DMS 273 treated with DMSO at 0.1 percent for 48 hours (cell line): ENCODE measurements at regions not wholly inside any gene's neighbourhood (a gene's known extent, or its start where the extent isn't known, plus 50 kb on each side); places are given as distances from the start of the nearest gene placed in this dataset.
"Not testable (repeated sequence)": the region's sequence is repeated elsewhere in the genome, so short reads cannot be mapped to it uniquely, and the experiment has no call there.

Source experiments
- DNase-seq: peaks from one replicate; lab custom pipeline; 2025; lab: John Stamatoyannopoulos, UW

DNA sequence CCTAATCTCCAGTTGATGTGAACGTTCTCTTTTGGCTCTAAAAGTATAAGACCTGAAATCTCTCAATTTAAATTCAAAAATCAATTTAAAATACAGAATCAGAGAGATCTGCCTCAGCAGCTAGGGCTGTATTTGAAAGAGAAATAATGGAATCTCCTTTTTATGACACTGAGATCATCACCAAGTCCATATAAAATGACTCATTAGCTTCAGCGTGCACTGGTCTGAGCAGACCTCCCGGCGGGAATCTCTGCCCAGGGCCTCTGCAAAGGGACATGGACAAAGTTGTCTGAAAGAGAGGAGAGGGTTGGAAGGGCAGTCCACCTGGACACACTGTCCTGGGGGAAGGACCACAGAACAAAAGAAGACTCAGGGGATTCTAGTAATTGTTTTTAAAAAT is 855.6 kb downstream of the EFNB2 start:
- no peak for DNase-seq

DNA sequence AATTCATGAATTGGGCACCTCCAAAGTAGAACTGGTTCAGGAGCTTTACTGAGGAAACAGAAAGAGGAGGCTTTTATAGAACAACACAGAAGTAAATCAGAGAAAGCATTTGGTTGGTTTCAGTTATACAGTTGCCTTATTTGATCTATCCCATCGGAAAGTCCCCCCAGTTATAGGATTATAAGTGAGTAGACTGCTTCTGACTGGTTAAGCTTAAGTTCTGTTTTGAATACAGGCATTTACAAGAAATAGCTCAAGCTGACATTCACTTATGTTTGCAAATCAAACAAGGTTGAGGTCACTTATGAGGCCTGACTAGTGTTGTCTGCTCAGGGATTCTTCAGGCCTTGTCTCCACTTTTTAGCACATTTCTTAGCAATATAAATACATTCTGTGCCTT is 857.4 kb downstream of the EFNB2 start:
- no peak for DNase-seq

DNA sequence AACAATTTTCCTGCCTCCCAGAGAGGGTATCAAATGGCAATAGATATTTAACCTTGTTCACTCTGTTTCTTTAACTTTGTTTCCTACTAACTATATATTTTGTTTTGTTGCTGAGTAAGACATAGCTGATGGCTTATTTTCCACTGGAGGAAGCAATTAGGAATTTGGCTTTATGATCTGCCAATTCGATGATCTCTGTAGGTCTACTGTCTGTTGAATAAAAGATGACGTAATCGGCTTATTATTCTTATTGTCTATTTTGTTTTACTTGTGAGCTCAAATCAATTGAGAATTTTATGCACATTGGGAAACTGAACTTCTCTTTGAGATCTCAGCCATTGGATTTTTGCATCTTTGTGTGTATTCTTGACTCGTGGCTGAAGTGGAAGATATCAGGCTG is 862.6 kb downstream of the EFNB2 start:
- DNase-seq: no peak

DNA sequence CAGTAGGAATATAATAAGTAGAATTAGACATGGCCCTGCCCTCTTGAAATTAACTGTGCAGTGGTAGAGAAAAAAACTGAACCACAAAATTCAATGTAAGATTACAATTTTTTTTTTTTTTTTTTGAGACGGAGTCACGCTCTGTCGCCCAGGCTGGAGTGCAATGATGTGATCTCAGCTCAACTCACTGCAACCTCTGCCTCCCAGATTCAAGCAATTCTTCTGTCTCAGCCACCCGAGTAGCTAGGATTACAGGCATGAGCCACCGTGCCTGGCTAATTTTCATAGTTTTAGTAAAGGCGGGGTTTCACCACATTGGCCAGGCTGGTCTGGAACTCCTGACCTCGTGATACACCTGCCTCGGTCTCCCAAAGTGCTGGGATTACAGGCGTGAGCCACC is 864.3 kb downstream of the EFNB2 start:
- not testable (repeated sequence) for DNase-seq

DNA sequence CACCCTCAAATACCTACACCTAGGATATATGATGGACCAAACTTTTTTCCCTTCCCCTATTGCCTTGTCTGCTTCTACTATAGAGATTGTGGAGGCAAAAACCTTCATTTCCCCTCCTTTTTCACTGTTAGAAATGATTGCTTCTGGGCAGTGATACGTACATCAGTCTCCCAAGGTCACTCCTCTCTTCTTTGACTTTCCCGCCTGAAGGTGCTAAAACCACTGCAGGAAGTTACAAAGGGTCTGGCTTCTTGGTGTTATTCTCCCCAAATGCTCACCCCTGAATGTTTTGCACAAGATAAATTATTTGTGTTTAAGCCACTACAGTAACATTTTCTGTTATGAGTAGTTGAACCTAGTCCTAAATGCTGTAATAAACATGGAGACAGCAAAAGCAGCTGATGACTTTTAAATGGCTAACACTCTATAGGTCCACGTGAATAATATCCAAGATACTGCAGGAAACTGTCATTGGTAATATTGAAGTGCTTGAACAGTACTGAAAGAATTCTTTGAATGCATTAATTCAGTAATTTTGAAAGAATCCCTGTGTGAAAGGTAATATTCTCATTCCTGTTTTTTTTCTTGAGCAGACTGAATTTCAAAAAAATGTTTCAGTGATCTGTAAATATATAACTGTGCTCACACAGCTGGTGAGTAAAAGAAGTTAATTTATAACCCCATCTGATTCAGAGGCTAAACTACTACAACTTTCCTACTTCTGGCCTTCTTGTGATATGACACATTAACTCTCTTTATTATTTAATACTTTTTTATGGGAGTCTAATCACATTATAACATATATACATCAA is 865.1 kb downstream of the EFNB2 start:
- DNase-seq: no peak

DNA sequence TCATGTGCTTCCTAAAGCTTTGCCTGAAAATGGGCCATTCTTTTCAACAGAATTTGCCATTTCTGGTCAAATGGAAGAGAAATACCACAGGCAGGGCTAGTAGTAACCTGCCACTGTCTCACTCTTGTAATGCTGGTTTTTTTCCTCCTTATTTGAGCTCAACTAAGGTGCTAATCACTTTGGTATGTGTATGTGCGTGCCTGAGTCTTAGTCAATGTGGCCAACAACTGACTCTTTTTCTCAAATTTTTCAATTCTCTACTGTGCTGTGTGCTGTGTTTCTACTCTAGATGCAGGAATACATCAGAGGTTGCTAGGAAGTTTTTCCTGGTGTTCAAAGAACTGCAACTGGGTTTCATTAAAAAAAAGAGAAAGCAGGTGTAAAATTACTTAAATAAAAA is 870.2 kb downstream of the EFNB2 start:
- no peak for DNase-seq

DNA sequence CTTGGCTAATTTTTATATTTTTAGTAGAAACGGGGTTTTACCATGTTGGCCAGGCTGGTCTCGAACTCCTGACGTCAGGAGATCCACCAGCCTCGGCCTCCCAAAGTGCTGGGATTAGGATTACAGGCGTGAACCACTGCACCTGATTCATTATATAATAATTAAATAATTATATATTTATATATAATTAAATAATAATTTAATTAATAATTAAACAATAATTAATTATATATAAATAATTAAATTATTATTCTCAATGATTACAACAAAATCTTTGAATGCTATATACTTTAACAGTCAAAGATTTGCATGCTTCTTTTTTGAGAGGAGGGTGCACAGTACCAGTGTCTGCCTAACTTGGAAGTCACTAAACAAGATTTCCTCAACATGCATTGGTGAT is 872.3 kb downstream of the EFNB2 start:
- no peak for DNase-seq

DNA sequence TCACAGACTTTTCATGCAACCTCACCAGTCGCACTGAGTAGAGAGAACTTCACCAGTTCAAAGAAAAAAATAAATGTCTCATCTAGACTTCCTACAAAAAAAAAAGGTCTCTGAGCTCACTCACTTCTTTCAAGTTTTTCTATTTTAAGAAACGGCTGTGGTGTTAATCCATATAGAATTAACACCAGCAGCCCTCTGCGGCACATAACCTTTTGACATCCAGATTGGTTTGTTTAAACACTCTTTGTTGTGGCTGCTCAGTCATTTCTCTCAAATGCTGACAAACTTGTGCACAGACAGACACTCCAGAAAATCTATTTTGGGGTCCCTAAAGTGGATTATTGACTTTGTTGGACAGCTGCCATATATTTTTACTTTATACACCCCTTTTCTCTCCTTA is 874.9 kb downstream of the EFNB2 start:
- no peak for DNase-seq

DNA sequence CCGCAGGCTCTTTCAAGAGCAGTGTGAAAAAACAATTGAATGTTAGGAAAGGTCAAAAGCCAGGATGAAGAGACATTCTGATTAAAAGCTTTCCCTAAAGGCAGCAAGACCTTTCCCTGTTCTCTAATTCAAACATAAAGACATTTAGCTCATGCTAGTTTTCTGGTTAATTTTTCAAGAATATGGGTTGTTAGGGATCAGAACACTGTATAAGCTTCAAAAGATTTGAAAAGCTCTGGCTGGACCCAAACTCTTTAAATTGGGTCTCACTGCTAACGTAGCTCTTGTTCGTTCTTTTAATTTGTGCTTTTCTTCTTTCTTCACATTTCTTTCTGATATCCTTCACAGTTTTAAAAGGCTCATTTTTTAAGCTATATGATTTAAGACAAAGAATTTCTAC is 877.0 kb downstream of the EFNB2 start:
- DNase-seq: no peak

DNA sequence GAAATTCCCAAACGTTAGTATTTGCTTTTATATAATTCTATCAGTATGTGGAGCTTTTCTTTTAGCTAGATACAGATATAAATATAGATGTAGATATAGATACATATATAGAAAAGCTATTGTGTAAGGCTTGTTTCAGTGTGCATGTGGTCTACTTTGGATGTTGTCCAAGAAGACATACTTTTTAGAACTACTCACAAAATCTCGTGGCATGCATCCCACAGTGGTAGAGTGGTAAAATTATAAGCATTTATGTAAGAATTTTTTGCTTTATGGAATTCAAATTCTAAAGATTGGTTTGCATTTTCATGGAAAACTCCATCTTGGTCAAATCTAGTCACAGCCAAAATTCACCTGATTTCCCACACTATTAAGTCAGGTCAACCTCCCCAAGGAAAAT is 880.4 kb downstream of the EFNB2 start:
- no peak for DNase-seq

DNA sequence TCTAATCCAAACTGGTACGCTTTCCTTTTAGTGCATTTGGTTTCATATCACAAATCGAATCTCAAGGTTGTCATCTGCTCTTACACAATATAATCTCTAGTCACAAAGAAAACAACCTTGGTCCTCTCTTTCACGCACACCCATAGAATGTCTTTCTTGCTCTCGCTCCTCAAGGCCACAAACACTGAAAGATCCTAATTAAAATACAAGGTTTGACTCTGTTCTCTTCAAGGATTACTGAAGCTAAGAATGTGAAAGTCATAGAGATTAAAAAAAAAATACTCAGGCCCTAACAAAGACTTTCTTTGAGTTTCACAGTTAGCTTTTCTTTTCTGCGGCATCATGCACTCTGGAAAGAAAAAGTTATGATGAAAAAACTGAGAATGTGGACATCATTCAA is 891.5 kb downstream of the EFNB2 start:
- no peak for DNase-seq

DNA sequence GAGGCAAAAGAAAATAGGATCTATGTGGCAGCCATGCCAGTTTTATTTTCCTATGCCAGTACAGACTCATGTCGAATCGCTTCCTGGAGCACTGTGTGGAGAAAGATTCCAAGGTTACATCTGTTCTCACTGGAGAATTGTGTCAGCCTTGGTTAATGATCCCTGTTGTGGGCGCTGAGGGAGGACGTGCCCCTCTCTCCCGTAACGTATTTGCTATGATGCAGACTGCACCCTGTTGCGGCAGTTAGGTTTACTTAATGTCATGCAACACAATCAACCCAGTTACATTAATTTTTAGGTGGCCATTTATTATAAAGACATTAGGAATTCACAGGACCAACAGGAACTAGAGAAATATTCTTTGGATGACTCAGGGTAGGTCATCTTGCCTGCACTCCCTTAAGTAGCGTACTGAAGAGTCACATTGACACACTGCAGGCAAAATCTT is 892.9 kb downstream of the EFNB2 start:
- no peak for DNase-seq

DNA sequence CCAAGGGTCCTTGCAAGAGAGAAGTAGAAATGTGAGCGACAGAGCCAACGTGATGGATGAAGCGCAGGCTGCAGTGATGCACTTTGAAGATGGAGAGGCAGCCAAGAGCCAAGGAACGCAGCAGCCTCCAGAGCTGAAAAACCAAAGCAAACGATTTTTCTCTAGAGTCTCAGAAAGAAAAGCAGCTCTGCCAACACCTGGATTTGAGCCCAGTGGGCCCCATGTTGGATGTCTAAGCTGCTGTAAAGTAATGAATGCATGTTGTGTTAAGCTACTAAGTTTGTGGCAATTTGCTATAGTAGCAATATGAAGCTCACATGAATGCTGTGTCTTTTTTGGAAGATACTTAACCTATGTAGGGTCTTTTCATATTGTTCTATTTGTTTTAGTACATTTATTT is 894.3 kb downstream of the EFNB2 start:
- DNase-seq: no peak

DNA sequence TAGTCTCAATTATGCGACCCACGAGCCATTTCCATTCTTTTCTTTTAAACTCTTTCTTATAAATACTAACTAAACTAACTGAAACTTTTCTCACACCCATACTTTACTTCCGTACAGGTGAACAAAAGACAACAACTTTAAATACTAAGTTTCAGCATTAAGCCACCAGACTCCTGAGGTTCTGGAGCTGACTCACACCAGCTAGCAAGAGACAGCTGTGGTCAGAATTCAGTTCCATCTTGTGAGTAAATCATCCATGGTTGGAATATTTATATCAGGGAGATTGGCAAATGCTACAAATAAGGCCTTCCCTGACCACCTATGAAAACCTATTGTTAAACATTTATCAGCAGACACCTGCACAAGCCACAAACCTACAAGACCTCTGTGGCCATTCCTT is 897.0 kb downstream of the EFNB2 start:
- no peak for DNase-seq

DNA sequence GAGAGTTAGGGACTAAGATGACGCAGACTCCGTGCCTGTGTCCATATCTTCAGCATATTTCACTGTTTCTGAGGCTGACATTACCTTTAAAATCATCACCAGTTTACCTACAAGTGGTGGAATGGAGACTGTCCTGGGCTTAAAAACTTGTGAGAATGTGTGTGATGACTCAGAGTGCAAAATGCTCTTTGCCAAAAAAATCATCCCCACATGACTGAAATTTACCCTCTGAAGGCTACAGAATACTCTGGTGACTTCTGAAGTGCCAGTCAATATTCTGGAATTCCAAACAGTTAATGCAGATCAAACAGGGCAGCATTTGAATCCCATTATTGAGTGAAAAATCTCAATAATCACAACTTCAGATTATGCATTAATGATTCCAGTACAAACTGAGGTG is 901.4 kb downstream of the EFNB2 start:
- DNase-seq: no peak

DNA sequence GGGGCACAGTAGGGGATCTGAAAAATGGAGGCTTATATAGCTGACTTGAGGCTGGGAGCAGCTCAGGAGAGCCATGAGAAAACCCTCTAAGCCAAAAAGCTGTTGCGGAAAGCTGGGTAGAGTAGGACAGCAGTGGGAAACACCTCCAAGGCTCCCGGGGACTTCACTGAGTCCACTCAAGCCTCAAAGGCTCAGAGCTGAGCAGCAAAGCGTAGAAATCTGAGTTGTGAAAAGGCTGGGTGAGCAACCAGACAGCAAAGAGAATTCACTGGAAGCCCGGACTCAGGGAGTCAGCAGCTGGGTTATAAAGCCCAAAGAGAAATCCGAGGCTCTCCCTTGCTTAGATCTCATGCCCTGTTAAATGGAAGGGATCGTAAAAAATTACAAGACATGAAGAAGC is 905.0 kb downstream of the EFNB2 start:
- no peak for DNase-seq

DNA sequence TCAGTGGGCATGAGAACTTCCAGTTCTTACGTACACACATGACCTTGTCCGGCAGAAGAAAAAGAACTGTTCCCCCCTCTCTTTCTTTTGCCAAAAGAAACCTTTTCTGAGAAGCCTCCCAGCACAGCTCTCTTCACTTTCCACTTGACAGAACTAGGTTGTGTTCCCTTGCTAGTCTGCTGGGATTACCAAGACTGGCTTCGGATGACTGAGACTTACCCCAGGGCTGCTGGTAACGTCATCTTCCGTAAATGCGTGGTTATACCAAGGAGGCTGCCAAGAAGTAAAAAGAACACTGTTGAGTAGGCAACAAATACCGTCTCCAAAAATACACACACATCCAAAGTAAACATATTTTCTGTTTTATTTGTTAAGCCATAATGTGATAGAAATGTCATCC is 908.2 kb downstream of the EFNB2 start:
- no peak for DNase-seq

DNA sequence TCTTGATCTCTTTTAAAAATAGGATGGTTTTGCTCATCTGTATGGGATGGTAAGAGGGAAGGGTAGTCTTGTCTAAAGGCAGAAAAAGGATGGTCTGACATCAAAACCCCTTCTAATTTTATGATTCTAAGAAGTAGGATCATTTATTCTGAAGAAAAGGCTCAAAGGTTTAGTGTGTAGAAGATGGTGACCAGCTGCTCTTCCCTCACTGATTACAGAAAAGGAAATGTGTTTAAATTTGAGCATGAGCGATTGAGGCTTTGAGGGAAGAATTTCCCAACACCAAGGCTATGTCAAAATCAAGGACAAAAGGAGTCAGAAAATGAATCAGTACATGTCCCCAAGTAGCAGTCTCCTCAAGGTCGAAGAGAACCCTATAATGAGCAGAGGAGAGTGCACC is 909.8 kb downstream of the EFNB2 start:
- no peak for DNase-seq

DNA sequence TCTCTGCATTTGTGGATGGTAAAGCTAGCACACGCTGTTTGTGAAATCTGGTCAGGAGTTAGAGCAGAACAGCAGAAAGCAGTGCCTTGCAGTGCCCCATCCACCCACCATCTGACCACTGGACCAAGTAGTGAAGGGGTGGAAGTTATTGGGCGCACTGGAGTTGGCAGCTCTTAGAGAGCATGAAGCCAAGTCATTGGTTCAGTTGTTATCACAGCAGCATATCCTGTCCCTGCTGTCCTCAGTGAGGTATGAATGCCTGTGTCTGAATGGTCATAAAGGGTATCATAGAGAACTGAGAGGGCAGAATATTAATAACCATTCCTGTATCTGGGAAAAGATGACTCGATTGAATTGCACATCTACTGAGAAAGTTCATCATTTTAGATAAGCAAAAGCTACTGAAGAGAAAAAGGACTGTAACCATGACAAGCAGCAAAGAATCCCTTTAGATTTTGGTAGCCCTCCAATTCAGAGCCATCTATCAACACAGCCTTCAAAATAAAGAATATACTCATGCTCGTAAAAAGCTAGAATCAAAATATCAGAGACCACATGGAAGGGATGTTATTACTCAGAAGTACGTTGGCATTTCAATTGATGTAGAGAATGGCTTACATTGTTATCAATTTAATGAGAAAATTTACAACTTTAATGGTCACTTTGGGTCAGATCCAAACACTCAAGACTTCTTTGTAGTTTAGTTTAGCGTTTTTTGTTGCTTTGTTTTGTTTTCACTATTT is 919.0 kb downstream of the EFNB2 start:
- no peak for DNase-seq

DNA sequence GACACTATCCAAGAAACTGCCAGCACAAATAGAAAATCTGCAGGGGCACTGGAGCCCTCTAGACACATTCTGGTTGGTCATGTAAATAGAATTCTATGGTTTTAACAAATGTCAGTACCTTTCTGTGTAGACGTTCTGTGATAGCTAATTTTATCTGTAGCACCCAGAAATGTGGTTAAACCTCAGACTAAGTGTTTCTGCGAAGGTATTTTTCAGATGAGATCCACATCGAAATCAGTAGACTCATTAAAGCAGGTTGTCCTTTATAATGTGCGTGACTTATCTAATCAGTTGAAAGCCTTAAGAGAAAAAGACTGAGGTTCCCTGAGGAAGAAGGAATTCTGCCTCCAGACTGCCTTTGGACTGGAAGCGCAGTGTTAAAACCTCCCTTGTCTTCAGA is 922.9 kb downstream of the EFNB2 start:
- no peak for DNase-seq

DNA sequence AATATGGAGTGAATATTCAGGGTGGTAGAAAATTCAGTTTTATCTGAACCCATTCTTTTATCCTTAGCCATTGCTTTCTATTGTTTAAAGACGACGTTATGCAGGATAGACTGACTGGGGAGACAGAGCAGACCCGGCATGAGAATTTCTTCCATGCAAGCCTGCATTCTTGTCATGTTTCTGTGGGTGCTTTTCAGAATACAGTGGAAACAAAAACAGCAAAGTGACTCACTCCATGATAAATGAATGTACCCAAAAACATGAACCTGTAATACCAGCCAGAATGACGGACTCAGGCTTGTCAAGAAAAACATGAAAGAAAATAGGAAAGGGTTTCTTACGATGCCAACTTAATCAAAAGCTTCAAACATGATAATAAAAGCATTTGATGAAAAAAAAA is 924.0 kb downstream of the EFNB2 start:
- DNase-seq: no peak

DNA sequence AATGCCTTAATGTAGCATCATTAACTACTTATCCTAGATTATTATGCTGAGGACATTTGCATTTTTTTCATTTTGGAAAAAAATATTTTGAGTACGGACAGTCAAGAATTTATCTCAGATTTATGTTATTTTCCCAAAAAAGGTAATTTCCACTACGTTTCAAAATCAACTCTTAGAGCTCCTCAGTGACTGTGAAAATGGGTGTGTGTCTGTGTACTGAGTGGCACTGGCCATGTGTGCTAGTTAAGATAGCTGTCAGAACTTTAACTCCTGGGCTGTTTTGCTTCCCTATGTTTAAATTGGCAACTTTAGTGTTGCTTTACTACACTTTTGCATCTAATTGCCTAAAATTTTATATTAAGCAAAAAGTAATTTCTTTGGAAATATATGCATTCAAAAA is 927.4 kb downstream of the EFNB2 start:
- DNase-seq: no peak

DNA sequence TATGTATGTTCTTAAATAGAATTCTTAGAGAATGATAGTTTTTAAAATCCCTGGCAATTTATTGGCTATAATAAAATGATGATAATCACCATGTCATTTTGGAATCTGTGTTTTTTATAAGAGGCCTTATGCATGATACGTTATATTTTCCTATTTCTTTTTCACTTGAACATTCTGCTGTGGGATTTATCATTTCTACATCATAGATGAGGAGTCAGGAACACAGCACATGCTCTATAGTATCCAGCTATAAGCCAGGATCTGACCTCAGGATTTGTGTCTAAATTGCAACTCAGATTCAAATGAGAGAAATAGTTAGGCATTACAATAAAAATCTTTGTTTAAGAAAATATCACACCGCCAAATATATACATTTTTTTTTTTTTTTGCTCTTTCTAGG is 928.0 kb downstream of the EFNB2 start:
- DNase-seq: no peak

DNA sequence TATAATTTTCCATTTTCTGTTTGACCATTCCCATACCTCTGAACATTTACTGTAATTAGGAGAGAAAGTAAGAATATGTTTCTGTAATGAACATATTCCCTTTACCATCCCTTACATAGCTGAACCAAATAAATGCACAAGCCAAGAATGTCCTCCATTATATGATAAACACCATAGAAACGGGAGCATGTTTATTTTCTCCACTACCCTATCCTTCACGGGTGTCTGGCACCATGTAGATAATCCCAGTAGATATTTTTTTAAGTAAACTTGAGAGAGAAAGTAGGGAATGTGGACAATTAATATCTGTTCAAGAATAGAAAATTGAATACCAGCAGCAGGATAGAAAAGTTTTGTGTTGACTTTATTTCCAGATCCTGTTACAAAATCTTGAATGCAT is 928.4 kb downstream of the EFNB2 start:
- DNase-seq: no peak
